ENCODE measurements at regions not wholly inside any gene's neighbourhood (a gene's known extent, or its start where the extent isn't known, plus 50 kb on each side); places are given as distances from the start of the nearest gene placed in this dataset.
"Not testable (repeated sequence)": the region's sequence is repeated elsewhere in the genome, so short reads cannot be mapped to it uniquely, and the experiment has no call there.

DNA sequence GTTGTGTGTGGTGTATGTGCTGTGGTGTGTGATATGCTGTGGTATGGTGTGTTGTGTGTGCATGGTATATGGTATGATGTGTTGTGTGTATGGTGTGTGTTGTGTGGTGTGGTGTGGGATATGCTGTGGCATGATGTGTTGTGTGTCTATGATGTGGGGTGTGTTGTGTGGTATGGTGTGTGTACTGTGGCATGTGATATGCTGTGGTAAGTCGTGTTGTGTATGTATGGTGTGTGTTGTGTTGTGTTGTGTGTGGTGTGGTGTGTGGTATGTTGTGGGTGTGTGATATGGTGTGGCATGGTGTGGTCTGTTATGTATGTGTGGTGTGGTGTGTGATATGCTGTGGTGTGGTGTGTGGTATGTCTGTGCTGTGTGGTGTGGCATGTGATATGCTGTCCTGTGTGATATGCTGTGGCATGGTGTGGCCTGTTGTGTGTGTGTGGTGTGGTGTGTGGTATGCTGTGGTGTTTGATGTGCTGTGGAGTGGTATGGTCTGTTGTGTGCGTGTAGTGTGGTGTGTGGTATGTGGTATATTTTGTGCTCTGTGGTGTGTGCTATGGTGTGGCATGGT lies 318.0 kb downstream of the PTPRU start:
- no peak for DNase-seq (ENCODE audit: low spot score)

DNA sequence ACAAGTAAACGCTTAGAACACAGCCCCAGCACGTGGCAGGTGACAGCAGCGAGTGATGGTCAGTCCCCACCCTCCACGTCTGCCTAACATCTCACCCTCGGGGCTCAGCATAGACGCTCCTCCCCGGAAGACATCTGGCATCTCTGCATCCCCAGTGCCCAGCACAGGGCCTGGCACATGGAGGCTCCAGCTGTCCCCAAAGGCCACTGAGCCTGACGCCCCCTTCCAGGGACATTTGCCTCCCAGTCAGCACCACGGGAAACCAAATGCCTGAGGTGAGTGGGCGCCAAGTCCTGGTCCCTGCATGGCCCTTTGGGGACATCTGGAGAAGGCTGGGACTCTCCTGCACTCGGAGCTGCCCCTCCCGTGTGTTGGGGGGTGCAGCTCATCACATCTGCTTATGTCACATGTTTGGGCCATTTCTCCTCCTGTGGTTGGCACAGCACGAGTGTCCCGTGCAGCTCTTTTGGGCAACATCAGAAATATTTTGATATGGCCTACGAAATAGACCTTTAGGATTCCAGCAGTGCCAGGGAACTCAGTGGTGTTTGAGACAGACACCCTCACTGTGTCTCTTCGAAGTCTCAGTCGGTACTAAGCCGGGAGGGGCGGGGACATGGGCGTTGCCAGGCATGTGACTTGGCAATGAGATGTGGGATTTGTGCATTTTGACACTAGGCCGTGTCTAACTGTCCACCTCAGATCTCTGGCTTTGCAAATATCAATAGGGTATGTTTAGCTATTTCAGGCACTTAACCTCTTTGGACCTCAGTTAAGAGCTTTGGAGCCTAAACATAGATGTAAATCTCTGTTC lies 315.0 kb downstream of the PTPRU start:
- DNase-seq (ENCODE audit: low spot score) = no peak

- no peak for DNase-seq (ENCODE audit: low spot score)
These were observed 314.0 kb downstream of the PTPRU start for GRCh38 chr1:29550119-29550841.

GRCh38 chr1:29549728-29550118 lies 313.4 kb downstream of the PTPRU start:
- not testable (repeated sequence) for DNase-seq (ENCODE audit: low spot score)

- DNase-seq (ENCODE audit: low spot score) = no peak
These were observed 312.7 kb downstream of the PTPRU start for GRCh38 chr1:29549001-29549400.

GRCh38 chr1:29548091-29548490 lies 311.8 kb downstream of the PTPRU start:
- no peak for DNase-seq (ENCODE audit: low spot score)

DNA sequence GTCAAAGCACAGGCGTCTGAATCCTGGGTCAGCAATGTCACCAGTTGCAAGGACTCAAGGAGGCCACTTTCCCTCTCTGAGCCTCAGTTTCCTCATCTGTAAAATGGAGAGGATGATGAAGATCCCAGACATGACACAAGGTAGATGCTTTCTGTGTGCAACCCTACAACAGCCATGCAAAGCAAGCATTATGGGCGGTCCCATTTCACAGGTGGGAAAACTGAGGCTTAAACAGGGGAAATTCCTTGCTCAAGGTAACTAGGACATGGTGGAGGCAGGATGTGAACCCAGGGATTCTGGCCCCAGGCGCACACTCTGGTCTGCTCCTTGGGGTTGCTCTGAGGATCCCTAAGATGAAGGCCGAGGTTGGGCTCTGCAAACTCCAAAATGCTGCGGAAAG lies 311.0 kb downstream of the PTPRU start:
- DNase-seq (ENCODE audit: low spot score) = no peak

DNA sequence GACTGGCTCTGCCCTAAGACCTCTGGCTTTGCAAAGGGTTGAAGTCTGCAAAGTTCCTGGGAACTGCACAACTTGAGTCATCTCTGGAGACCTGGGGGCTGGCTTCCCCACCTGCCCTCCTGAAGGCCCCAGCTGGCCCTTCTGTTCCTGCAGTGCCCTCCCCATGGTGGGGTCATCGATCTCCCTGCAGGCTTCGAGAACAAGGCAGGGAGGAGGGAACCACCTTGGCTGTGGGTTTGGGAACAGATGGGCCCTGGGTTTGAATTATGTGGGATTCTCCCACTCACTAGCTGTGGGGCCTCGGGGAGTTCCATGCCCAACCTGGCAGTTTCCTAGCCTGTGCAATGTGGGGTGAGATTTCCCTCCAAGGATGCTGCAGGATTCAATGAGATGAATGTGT lies 310.2 kb downstream of the PTPRU start:
- no peak for DNase-seq (ENCODE audit: low spot score)

DNA sequence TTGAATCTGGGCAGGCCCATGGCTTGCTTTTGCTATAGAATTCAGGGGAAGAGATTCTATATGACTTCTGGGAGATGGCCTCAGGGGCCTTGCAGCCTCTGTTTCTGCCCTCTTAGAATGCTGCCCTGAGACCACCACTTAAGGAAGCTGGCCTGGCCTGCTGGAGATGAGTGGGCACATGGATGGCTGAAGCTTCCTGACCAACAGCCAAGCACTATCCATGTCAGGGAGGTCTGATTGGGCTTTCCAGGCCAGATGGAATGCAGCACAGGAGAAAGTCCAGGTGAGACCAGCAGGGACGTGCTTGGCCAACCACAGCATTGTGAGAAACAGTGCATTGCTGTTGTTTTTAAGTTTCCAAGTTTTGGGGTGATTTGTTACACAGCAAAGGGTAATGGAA lies 308.1 kb downstream of the PTPRU start:
- DNase-seq (ENCODE audit: low spot score) = no peak

DNA sequence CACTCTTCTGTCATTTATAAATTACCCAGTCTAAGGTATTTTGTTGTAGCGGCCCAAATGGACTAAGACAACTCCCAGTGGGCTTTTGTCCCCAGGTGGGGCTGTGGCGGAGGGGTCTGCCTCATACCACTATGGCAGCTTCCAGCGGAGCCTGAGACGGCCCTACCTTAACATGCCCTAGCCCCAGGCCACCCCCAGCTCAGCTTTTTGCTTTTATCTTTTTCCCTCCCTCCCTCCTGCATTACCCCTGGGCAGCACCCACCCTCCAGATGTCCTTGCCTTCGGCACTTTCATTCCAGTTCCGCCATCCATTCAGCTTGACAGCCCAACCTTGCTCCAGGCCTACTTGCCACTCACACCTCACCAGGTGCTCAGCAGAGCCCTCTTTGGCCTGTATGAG lies 307.3 kb downstream of the PTPRU start:
- no peak for DNase-seq (ENCODE audit: low spot score)

DNA sequence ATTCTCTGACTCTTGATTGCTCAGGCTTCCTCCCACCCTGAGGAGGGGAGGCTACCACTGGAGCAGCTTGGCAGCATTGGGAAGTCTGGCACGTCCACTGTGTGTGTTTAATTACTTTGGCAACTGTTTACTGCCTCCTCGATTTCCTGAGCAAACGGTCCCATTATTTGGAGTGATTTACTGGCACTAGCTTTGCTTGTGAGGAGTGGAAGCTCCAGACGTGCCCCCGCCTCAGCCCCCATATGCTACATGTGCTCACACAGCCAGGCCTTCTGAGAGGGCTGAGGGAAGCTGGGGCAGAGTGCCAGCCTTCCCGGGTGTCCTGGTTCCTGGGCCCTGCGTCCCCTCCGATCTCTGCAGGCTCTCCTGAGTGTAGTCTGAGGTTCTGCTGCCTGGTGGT lies 306.2 kb downstream of the PTPRU start:
- DNase-seq (ENCODE audit: low spot score) = no peak

DNA sequence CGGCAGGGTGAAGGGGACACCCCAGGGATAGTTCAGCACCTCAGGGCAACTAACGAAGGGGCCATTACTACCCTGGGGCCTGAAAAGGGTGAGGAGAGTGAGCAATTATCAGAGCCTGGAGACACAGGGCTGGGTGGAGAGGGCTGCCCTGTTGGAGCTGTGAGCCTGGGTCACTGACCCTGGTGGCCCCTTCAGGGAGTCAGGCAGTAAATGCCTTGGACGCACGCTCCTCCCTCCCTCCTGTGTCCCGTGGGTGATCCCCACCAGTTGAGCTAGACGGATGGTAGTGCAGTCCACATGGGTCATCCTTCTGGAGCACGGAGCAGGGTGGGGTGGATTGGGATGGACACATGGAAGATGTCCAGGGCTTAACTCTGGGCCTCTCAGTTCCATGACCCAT lies 305.3 kb downstream of the PTPRU start:
- DNase-seq (ENCODE audit: low spot score) = no peak

DNA sequence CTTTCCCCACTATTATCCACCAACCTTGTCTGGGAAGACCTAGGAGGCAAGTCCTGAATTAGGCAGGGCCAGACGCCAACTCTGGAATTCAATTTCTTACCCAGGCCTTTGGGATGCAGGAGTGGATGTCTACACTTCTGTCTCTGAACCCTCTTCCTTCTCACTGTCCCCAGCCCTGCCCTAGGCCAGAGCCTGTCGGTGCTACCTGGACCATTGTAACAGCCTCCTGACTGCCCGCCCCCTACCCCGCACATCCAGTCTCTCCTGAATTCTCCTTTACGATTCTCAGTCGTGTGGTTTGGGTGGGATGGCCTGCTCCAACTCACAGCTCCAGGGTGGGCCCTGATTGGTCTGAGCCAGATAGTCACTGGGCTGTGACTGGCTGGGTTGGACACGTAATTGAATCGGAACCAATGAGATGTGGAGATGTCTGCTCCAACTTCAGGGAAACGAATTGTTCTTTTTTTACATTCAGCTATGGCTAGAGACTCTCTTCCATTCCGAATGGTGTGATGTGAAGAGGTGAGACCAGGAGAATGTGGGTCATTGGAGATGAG lies 304.6 kb downstream of the PTPRU start:
- no peak for DNase-seq (ENCODE audit: low spot score)

DNA sequence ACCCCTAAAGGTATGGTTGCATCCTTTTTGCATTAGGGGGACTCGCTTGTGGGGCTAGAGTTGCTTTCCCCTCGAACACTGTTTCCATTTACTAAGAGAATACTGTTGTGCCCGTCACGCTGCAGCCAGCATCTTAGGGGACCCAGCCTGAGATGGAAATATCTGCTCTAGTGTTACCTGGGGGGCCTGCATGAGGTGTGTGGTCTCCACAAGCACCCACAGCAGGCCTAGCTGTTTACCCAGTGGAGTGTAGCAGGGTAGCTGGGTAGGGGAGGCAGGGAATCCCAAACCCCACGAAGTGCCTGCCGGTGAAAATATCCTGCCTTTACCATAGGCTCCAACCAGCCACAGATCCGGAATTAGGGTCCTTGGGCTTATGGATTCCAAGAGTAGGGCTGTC lies 303.6 kb downstream of the PTPRU start:
- DNase-seq (ENCODE audit: low spot score) = no peak

DNA sequence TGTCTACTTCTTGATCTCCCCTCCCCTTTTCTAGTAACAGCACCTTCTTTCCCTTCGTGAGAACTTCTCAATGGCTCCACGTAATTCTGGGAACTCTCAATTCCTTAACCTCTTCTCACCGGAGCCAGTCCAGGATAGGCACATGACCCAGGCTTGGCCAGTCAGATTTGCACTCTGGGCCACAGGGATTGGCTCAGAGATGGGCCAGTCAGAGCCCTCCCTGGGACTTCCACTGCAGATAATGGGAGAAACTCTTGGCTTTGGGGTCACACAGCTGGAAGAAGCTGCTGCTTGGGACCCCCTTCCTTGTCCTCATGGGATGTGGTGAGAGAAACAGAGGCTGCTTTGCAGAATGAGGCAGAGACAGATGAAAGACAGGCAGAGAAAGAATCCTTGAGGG lies 302.3 kb downstream of the PTPRU start:
- DNase-seq (ENCODE audit: low spot score) = no peak

- no peak for DNase-seq (ENCODE audit: low spot score)
These were observed 296.4 kb downstream of the PTPRU start for GRCh38 chr1:29532751-29533150.

- DNase-seq (ENCODE audit: low spot score) = no peak
These were observed 296.0 kb downstream of the PTPRU start for GRCh38 chr1:29532285-29532684.

DNA sequence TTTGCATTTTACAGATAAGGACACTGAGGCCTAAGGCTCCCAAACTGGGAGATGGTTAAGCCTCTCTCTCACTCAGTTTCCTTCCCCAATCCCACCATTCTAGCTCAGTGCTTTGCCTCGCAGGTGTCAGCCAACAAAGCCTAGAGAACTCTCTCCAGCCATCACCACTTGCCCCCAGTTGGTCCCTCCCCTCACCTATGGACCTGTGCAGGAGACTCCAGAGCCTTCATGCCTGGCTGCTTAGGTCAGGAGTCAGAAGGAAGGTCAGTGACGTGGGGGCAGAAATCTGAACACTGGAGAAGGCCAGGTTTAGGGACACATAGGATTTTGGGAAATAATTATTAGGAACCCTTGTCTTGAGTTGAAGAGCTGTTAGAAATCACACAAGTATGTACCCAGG lies 295.3 kb downstream of the PTPRU start:
- no peak for DNase-seq (ENCODE audit: low spot score)

DNA sequence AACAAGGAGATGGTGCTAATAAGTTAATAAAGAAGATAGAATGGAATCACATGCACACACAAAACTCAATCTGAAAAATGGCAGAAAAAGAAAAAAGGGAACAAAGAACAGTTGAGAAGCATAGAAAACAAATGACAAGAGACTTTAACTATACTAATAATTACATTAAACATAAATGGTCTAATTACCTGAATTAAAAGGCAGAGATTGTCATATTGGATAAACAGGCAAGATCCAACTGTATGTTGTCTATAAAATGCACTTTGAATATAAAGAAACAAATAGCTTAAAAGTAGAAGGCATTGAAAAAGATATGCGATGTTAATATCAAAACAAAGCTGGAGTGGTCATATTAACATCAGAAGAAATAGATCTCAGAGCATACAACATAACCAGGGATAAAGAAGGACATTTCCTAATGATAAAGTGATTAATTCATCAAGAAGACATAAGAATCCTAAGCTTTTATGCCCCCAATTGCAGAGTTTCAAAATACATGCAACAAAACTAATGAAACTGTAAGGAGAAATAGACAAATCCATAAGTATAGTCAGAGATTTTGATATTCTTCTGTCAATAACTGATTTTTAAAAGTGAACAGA lies 293.5 kb downstream of the PTPRU start:
- DNase-seq (ENCODE audit: low spot score) = no peak

- DNase-seq (ENCODE audit: low spot score) = no peak
These were observed 291.1 kb downstream of the PTPRU start for GRCh38 chr1:29527314-29528004.

GRCh38 chr1:29525941-29526340 lies 289.6 kb downstream of the PTPRU start:
- no peak for DNase-seq (ENCODE audit: low spot score)
